Trophoblast cell (in vitro differentiated cells and primary cell): ENCODE measurements at regions not wholly inside any gene's neighbourhood (a gene's known extent, or its start where the extent isn't known, plus 50 kb on each side); places are given as distances from the start of the nearest gene placed in this dataset.

Experiments
- DNase-seq, 2 donors: peaks; one replicate each; pipeline ENCODE4 v3.0.0-alpha.2; 2016
- H2AFZ ChIP-seq: 2 replicates; pipeline ENCODE4 v1.6.1; 2013; ENCODE audit warnings: low read length, moderate library complexity, mild to moderate bottlenecking; ENCODE audit not compliant: insufficient read depth, poor library complexity
- H2AK5ac ChIP-seq: 2 replicates; pipeline ENCODE4 v1.6.1; 2013; ENCODE audit warnings: mild to moderate bottlenecking, low read length
- H2BK120ac ChIP-seq: 2 replicates; pipeline ENCODE4 v1.6.1; 2013; ENCODE audit warnings: low read length, mild to moderate bottlenecking, moderate library complexity; ENCODE audit not compliant: insufficient read depth, poor library complexity
- H2BK12ac ChIP-seq: 2 replicates; pipeline ENCODE4 v1.6.1; 2013; ENCODE audit warnings: mild to moderate bottlenecking, low read length, moderate library complexity
- H2BK5ac ChIP-seq: 2 replicates; pipeline ENCODE4 v1.6.1; 2013; ENCODE audit warnings: low read length, low read depth, moderate library complexity, mild to moderate bottlenecking; ENCODE audit not compliant: poor library complexity
- H3K14ac ChIP-seq: 2 replicates; pipeline ENCODE4 v1.6.1; 2013; ENCODE audit warnings: mild to moderate bottlenecking, low read length
- H3K18ac ChIP-seq: 2 replicates; pipeline ENCODE4 v1.6.1; 2013; ENCODE audit warnings: mild to moderate bottlenecking, low read length
- H3K23ac ChIP-seq: 2 replicates; pipeline ENCODE4 v1.6.1; 2013; ENCODE audit warnings: low read length
- H3K27ac ChIP-seq: 2 replicates; pipeline ENCODE4 v1.5.1; 2013; ENCODE audit warnings: low read depth, mild to moderate bottlenecking, inconsistent platforms, low read length, moderate library complexity
- H3K27me3 ChIP-seq: 2 replicates; pipeline ENCODE4 v1.6.1; 2013; ENCODE audit warnings: inconsistent platforms, mild to moderate bottlenecking, low read length, moderate library complexity; ENCODE audit not compliant: insufficient read depth
- H3K36me3 ChIP-seq, 2 experiments: 1 replicate in 1 of 2; 2 replicates in 1 of 2; pipeline ENCODE4 v1.6.1; 2013; ENCODE audit warnings: low read length in 2 of 2, mild to moderate bottlenecking in 2 of 2, moderate library complexity in 1 of 2; ENCODE audit not compliant: insufficient read depth in 2 of 2, control insufficient read depth in 1 of 2
- H3K4ac ChIP-seq: 2 replicates; pipeline ENCODE4 v1.6.1; 2013; ENCODE audit warnings: low read depth, mild to moderate bottlenecking, low read length, moderate library complexity
- H3K4me1 ChIP-seq, 2 experiments: 1 replicate in 1 of 2; 2 replicates in 1 of 2; pipeline ENCODE4 v1.6.1; 2013; ENCODE audit warnings: low read length in 2 of 2, mild to moderate bottlenecking in 2 of 2, moderate library complexity in 1 of 2; ENCODE audit not compliant: insufficient read depth in 2 of 2, control insufficient read depth in 1 of 2
- H3K4me2 ChIP-seq: 2 replicates; pipeline ENCODE4 v1.6.1; 2013; ENCODE audit warnings: inconsistent platforms, mild to moderate bottlenecking, low read length, moderate library complexity
- H3K4me3 ChIP-seq: 2 replicates; pipeline ENCODE4 v1.5.1; 2013; ENCODE audit warnings: mild to moderate bottlenecking, low read depth, low read length, inconsistent platforms
- H3K79me1 ChIP-seq: one replicate; pipeline ENCODE4 v1.6.1; 2013; ENCODE audit warnings: low read length
- H3K79me2 ChIP-seq: 2 replicates; pipeline ENCODE4 v1.6.1; 2013; ENCODE audit warnings: low read length, mild to moderate bottlenecking; ENCODE audit not compliant: control insufficient read depth, insufficient read depth, poor library complexity
- H3K9ac ChIP-seq: 2 replicates; pipeline ENCODE4 v1.6.1; 2013; ENCODE audit warnings: mild to moderate bottlenecking, low read length
- H3K9me3 ChIP-seq: 2 replicates; pipeline ENCODE4 v1.6.1; 2013; ENCODE audit warnings: low read depth, mild to moderate bottlenecking, control low read depth, inconsistent platforms, low read length; ENCODE audit not compliant: insufficient read depth
- H4K12ac ChIP-seq: 2 replicates; pipeline ENCODE4 v1.6.1; 2013; ENCODE audit warnings: low read depth, mild to moderate bottlenecking, low read length, moderate library complexity
- H4K8ac ChIP-seq: 2 replicates; pipeline ENCODE4 v1.6.1; 2013; ENCODE audit warnings: low read depth, mild to moderate bottlenecking, low read length, moderate library complexity
- H4K91ac ChIP-seq: one replicate; pipeline ENCODE4 v1.6.1; 2013; ENCODE audit warnings: low read depth, mild to moderate bottlenecking, low read length, moderate library complexity
- WGBS: extraction: QIAGEN DNeasy Blood & Tissue Kit; methylation state at CpG from one replicate; pipeline ENCODE4 v1.1.7; 2013; ENCODE audit warnings: missing lambda C conversion rate; ENCODE audit not compliant: insufficient read length, insufficient coverage; ENCODE audit errors: extremely low coverage; 5-methylcytosine and 5-hydroxymethylcytosine counted together

- no peak overlapping the region for H2BK12ac ChIP-seq
- H2BK5ac ChIP-seq = no peak overlapping the region
- H3K27ac ChIP-seq = no peak overlapping the region
- no peaks in the 10 kb centered on the region for H3K79me1 ChIP-seq
- no peak overlapping the region for H2AFZ ChIP-seq
- no peak overlapping the region for H2AK5ac ChIP-seq
- DNase-seq = no peak
- H3K18ac ChIP-seq = no peak overlapping the region
- no peak overlapping the region for H2BK120ac ChIP-seq
- no peak overlapping the region for H3K4me3 ChIP-seq
- no peak overlapping the region for H3K14ac ChIP-seq
- no CpG with 5 or more reads among the region's 2 CpGs for WGBS
- H3K23ac ChIP-seq = no peak overlapping the region
- H4K91ac ChIP-seq = no peak overlapping the region
- H4K12ac ChIP-seq = no peak overlapping the region
- H3K4ac ChIP-seq = no peak overlapping the region
- no peaks in the 10 kb centered on the region for H3K9me3 ChIP-seq
- no peaks in the 10 kb centered on the region for H3K36me3 ChIP-seq
- no peaks in the 10 kb centered on the region for H3K27me3 ChIP-seq
- H3K4me2 ChIP-seq = no peak overlapping the region
- H3K9ac ChIP-seq = no peak overlapping the region
- H4K8ac ChIP-seq = no peak overlapping the region
- H3K79me2 ChIP-seq = no peaks in the 10 kb centered on the region
- H3K4me1 ChIP-seq = no peaks in the 10 kb centered on the region
These were observed 1138.1 kb upstream of the PRKX start for GRCh38 chrX:4851534-4851933.

- Histone ChIP-seq H3K23ac (no peak overlapping the region), H3K14ac (no peak overlapping the region), H2BK12ac (no peak overlapping the region), H2AFZ (no peak overlapping the region), H3K36me3 (no peaks in the 10 kb centered on the region), H3K4me2 (no peak overlapping the region), H2BK5ac (no peak overlapping the region), H3K4me1 (no peaks in the 10 kb centered on the region), H4K8ac (no peak overlapping the region), H2AK5ac (no peak overlapping the region), H3K27ac (no peak overlapping the region), H3K79me2 (no peaks in the 10 kb centered on the region), H2BK120ac (no peak overlapping the region), H3K4me3 (no peak overlapping the region), H3K79me1 (no peaks in the 10 kb centered on the region), H3K27me3 (no peaks in the 10 kb centered on the region), H3K4ac (no peak overlapping the region), H3K9ac (no peak overlapping the region), H4K91ac (no peak overlapping the region), H3K18ac (no peak overlapping the region), H4K12ac (no peak overlapping the region), H3K9me3 (no peaks in the 10 kb centered on the region)
- WGBS = no CpG with 5 or more reads among the region's 4 CpGs
- no peak for DNase-seq
These were observed 1136.9 kb upstream of the PRKX start for GRCh38 chrX:4850312-4850711.

DNA sequence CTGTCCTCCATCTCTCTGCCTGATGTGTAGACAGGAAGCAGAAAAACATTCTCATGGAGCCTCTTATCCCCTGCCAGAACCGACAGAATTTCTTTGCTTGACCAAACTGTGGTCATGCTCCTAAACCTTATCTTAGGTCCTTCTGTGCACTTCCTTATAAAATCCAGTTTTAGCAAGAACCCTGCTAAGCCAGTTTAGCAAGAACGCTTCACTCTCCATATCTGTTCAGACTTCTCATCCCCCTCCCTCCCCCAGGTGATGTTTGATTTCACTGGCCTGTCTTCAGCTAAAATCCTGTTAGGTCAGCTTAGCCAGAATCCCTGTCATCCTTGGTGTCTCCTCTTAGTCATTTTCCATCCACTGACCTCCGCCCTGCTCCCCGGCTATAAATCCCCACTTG is 1130.9 kb upstream of the PRKX start:
- Histone ChIP-seq H3K36me3 (no peaks in the 10 kb centered on the region), H3K18ac (no peak overlapping the region), H2BK12ac (no peak overlapping the region), H4K12ac (no peak overlapping the region), H3K27me3 (no peaks in the 10 kb centered on the region), H3K79me2 (no peaks in the 10 kb centered on the region), H3K9ac (no peak overlapping the region), H3K79me1 (no peaks in the 10 kb centered on the region), H3K4me3 (no peak overlapping the region), H3K4me2 (no peak overlapping the region), H3K23ac (no peak overlapping the region), H3K4ac (no peak overlapping the region), H3K9me3 (no peaks in the 10 kb centered on the region), H4K8ac (no peak overlapping the region), H2BK5ac (no peak overlapping the region), H3K14ac (no peak overlapping the region), H4K91ac (no peak overlapping the region), H2AFZ (no peak overlapping the region), H3K4me1 (no peaks in the 10 kb centered on the region), H2AK5ac (no peak overlapping the region), H2BK120ac (no peak overlapping the region), H3K27ac (peak overlapping the region; percentile 17)
- peak in 1 of 2 donors; percentile 28 for DNase-seq
- no CpG with 5 or more reads among the region's 4 CpGs for WGBS

DNA sequence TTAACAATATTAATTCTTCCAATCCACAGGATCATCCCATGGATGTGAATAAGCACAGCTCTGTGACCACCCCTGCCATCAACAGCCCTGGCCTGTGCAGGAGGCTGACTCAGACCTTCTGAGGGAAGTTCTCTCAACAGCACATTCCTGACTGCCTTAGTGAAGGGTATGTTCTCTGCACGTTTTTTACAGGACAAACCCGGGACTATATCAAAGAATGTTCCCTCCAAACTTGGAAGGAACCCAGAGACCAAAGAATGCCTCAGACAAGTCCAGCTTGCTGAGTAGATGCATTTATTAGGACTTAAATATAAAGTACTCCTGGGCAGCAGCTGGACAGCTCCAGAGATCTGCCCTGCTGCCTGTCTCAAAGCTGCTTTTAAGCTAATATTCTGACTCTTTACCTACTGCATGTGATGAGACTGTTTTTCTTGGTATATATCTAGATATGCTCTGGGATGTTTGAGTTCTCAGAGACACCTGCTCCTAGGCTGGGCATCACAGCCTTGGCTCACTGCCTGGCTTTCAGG is 1127.8 kb upstream of the PRKX start:
- Histone ChIP-seq H3K14ac (no peak overlapping the region), H3K27ac (no peak overlapping the region), H3K4me1 (no peaks in the 10 kb centered on the region), H3K9me3 (no peaks in the 10 kb centered on the region), H3K4me3 (no peak overlapping the region), H3K36me3 (no peaks in the 10 kb centered on the region), H3K9ac (no peak overlapping the region), H2BK12ac (no peak overlapping the region), H2BK120ac (no peak overlapping the region), H3K4me2 (no peak overlapping the region), H4K12ac (no peak overlapping the region), H3K4ac (no peak overlapping the region), H2BK5ac (no peak overlapping the region), H4K91ac (no peak overlapping the region), H4K8ac (no peak overlapping the region), H2AFZ (no peak overlapping the region), H3K79me2 (no peaks in the 10 kb centered on the region), H3K79me1 (no peaks in the 10 kb centered on the region), H3K27me3 (no peaks in the 10 kb centered on the region), H3K23ac (no peak overlapping the region), H2AK5ac (no peak overlapping the region), H3K18ac (no peak overlapping the region)
- no CpG with 5 or more reads among the region's 2 CpGs for WGBS
- DNase-seq = no peak
